ENCODE measurements at regions not wholly inside any gene's neighbourhood (a gene's known extent, or its start where the extent isn't known, plus 50 kb on each side); places are given as distances from the start of the nearest gene placed in this dataset.
A peak's percentile ranks its signal among the peaks of the same experiment; 100 is the strongest.

DNA sequence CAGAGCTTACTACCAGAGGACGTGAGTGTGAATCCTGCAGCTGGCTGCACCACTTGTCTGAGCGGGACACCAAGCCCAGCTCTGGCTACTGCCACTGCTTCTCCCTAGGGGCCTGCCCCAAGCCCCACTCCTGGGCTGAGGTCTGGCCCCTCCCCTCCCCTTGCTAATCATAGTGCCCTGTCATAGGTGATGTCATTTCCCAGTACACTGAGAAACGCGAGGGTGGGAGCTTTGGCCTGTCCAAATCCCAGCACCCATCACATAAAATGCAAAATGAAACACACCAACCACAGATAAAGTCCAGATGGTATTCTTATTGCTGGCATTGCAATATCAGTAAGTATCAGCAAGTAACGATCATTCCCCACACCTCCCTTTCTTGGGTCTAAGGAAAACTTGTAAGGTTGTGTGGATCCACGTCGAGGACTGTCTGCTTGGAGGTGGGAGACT is 77.7 kb downstream of the TOMM20 start:
- ATAC-seq (peak; percentile 92), DNase-seq (ENCODE audit: extremely low read depth in 1 of 4, low spot score in 3 of 4) (peak; percentile 59 to 70 (median 66)), FAIRE-seq (peak; percentile 62)
- H3K9ac ChIP-seq (ENCODE audit: insufficient read depth in 1 of 2, low read depth in 2 of 2, low read length in 2 of 2) = peak overlapping the region; percentile 4 to 74; a peak in 1 of 4 replicates
- in situ Hi-C loops (cut with MboI) (no loop called here), intact Hi-C loops (cut with micrococcal nuclease) (no loop called here)
- H3K4me1 ChIP-seq (replicated peaks in 1 of 2; ENCODE audit: control insufficient read depth in 2 of 2, insufficient read depth in 2 of 2, low read length in 2 of 2) = peaks cover 9 to 11% of the 10 kb centered on the region in 2 experiments
- no peaks in the 10 kb centered on the region for H3K9me3 ChIP-seq (replicated peaks; ENCODE audit: control insufficient read depth, insufficient read depth, low read depth, low read length)
- no peaks in the 10 kb centered on the region for H3K9me1 ChIP-seq (ENCODE audit: control insufficient read depth, insufficient read depth, low read length)
- peak overlapping the region; percentile 44 for H3K4me2 ChIP-seq (ENCODE audit: insufficient read depth, low read length)
- H3K36me3 ChIP-seq (ENCODE audit: control insufficient read depth, insufficient read depth, low read length) = no peaks in the 10 kb centered on the region
- ChIA-PET CTCF (ENCODE audit: low intra/inter-chr PET ratio) (interaction anchor here (0.6 kb wide), 1 partner anchor 40 kb away, joined by 5 read pairs; no protein-coding TSS in a partner anchor), POLR2A (interaction anchor here (0.7 to 1.6 kb wide), 8 partner anchors 12 to 991 kb away, joined by 3 to 6 read pairs (median 3); no protein-coding TSS in a partner anchor)
- 37% methylated on average over 7 of the region's 7 CpGs for WGBS (ENCODE audit: insufficient coverage, low coverage, missing lambda C conversion rate)
- H3K27me3 ChIP-seq (ENCODE audit: control insufficient read depth in 2 of 2, insufficient read depth in 2 of 2, low read length in 2 of 2) = no peaks in the 10 kb centered on the region; a peak in 1 of 5 replicates
- H2AFZ ChIP-seq (ENCODE audit: low read depth, low read length) = peak overlapping the region; percentile 66
- H4K20me1 ChIP-seq (replicated peaks; ENCODE audit: control insufficient read depth, insufficient read depth, low read length) = no peaks in the 10 kb centered on the region
- H3K27ac ChIP-seq (ENCODE audit: extremely low read depth, low read depth, low read length) = no peak overlapping the region; the same call in 2 of the 3 replicates
- no peak overlapping the region for H3K4me3 ChIP-seq
- H3K79me2 ChIP-seq (ENCODE audit: control insufficient read depth, insufficient read depth, low read length) = no peaks in the 10 kb centered on the region
- BruUV-seq (replicated peaks) = no TSS peak
- TF ChIP-seq ATF1 (CRISPR knock-in tag; IDR thresholded peaks at IDR 0.05) (no peak), ATF1 (tag; IDR thresholded peaks at IDR 0.05) (peak; percentile 86), ATF7 (IDR thresholded peaks at IDR 0.05) (peak; percentile 96), MTA3 (IDR thresholded peaks at IDR 0.05; ENCODE audit: borderline replicate concordance) (0 out of 2 replicates have a peak, but pooled peaks have one; percentile 48), TAL1 (IDR thresholded peaks at IDR 0.05) (0 out of 2 replicates have a peak, but pooled peaks have one; percentile 5), GABPA (tag; conservative IDR thresholded peaks at IDR 0.05; ENCODE audit: low read depth) (no peak), FOSL1 (tag; conservative IDR thresholded peaks at IDR 0.05) (peak; percentile 48), CSDE1 (IDR thresholded peaks at IDR 0.05) (0 out of 4 replicates have a peak, but pooled peaks of 1 of the 2 experiments have one; percentile 14), C11orf30 (IDR thresholded peaks at IDR 0.05; ENCODE audit: low read depth) (peak; percentile 65), ARID1B (IDR thresholded peaks at IDR 0.05) (peak; percentile 53), ZNF316 (IDR thresholded peaks at IDR 0.05) (peak; percentile 73), EGR1 (conservative IDR thresholded peaks at IDR 0.05) (0 out of 2 replicates have a peak, but pooled peaks have one; percentile 32), JUN (IDR thresholded peaks at IDR 0.05; ENCODE audit: borderline replicate concordance, low read depth, low read length) (peak; percentile 86), JUN (CRISPR knock-in tag; IDR thresholded peaks at IDR 0.05; ENCODE audit: borderline replicate concordance) (no peak), DPF2 (IDR thresholded peaks at IDR 0.05) (peak; percentile 47; the same call in 1 of the 2 replicates)
- TF ChIP-seq, protein P1, sequence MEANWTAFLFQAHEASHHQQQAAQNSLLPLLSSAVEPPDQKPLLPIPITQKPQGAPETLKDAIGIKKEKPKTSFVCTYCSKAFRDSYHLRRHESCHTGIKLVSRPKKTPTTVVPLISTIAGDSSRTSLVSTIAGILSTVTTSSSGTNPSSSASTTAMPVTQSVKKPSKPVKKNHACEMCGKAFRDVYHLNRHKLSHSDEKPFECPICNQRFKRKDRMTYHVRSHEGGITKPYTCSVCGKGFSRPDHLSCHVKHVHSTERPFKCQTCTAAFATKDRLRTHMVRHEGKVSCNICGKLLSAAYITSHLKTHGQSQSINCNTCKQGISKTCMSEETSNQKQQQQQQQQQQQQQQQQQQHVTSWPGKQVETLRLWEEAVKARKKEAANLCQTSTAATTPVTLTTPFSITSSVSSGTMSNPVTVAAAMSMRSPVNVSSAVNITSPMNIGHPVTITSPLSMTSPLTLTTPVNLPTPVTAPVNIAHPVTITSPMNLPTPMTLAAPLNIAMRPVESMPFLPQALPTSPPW (CRISPR knock-in tag; IDR thresholded peaks at IDR 0.05) = peak; percentile 75
- TF ChIP-seq, protein P2, sequence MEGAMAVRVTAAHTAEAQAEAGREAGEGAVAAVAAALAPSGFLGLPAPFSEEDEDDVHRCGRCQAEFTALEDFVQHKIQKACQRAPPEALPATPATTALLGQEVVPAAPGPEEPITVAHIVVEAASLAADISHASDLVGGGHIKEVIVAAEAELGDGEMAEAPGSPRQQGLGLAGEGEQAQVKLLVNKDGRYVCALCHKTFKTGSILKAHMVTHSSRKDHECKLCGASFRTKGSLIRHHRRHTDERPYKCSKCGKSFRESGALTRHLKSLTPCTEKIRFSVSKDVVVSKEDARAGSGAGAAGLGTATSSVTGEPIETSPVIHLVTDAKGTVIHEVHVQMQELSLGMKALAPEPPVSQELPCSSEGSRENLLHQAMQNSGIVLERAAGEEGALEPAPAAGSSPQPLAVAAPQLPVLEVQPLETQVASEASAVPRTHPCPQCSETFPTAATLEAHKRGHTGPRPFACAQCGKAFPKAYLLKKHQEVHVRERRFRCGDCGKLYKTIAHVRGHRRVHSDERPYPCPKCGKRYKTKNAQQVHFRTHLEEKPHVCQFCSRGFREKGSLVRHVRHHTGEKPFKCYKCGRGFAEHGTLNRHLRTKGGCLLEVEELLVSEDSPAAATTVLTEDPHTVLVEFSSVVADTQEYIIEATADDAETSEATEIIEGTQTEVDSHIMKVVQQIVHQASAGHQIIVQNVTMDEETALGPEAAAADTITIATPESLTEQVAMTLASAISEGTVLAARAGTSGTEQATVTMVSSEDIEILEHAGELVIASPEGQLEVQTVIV (CRISPR knock-in tag; IDR thresholded peaks at IDR 0.05; ENCODE audit: borderline replicate concordance) = peak; percentile 17; the same call in 1 of the 2 replicates

Measured in K562 (cell line).